GM19043 (cell line): ENCODE measurements at regions not wholly inside any gene's neighbourhood (a gene's known extent, or its start where the extent isn't known, plus 50 kb on each side); places are given as distances from the start of the nearest gene placed in this dataset.
"Not testable (repeated sequence)": the region's sequence is repeated elsewhere in the genome, so short reads cannot be mapped to it uniquely, and the experiment has no call there.

ENCODE experiments used
- ATAC-seq: cut with Tn5 transposase; IDR thresholded peaks from one replicate; pipeline ENCODE4 v1.9.1; 2021; ENCODE audit warnings: low read depth; ENCODE audit not compliant: unreplicated experiment

- not testable (repeated sequence) for ATAC-seq
Measured at GRCh38 chr9:68593760-68594159, 53.1 kb upstream of the TMEM252 start.

- ATAC-seq, result no peak
Measured at GRCh38 chr9:68595868-68596267, 55.2 kb upstream of the TMEM252 start.

DNA sequence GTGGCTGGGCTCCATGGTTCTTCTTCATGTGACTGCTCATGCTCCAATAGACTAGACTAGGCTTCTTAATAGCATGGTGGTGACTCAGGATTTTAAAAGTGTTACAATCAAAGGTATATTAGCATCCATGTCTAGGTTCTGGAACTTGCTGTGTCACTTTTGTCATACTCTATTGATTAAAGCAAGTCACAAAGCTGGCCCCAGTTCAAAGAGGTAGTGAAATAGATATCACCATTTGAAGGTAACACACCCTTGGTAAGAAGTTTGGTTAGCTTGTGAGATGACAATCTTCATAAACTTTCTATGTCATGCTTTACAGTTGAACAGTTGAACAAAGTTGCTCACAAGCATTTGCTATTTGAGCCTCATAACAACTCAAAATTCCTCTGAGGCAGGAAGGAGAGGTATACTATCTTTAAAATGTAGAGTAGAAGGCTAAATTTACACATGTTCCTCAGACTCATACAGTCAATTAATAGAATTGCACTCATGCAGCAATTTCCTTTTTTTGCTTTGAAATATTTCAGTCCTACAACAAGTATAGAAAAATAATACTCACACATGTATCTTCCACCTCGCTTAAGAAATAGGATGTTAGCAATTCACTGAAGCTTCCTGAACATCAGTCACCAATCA lies 56.8 kb upstream of the TMEM252 start:
- no peak for ATAC-seq

DNA sequence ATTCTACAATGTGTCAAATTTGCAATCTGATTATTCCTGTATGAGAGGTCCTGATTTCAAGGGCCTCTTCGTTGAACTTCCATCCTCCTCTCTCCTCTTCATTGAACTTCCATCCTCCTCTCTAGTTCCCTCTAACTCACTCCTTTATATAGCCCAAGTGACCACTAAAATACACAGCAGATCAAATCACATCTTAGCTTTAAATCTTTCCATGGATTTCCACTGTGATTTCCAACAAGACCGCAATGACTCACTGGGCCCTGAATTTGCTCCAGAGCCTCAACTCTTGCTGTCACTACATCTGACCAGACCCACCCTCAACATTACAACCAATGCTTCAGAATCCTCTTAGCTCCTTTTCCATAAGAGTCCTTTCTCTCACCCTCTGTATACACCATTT lies 59.1 kb upstream of the TMEM252 start:
- ATAC-seq, result no peak

GRCh38 chr9:68601081-68601480 lies 60.4 kb upstream of the TMEM252 start:
- ATAC-seq, result no peak

DNA sequence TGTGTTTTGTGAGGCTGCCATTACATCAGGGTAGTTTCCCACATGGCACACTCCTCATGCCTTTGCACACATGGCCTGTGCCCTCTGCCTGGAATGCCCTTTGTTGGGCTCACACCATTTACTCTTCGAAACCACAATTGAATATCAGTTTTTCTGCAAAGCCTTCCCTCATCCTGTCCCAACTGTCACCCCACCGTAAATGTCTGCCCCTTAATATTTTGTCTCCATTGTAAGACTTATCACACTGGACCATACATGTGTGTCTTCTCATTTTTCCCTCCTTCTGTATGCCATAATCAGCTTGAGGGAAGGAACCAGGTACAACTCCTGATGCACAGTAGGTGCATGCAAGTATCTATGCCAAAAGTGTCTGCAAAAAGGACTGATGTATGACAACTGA lies 62.7 kb upstream of the TMEM252 start:
- no peak for ATAC-seq

DNA sequence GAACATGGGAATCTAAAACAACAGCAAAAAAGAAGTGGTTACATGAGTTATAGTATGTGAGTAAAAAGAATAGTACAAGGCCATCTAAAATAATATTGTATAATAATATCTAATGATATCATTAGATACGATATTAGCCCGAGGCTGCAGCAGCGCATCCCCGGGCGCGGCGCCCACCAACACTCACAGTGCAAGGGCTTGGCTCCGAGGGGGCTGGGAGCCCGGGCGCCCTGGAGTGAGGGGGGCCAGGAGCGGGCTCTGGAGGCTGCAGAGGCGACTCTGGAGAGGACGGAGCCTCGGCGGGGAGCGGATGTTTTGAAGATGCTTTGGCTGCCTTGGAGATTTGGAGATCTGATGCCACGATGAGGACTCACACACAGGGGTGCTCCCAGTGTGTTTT lies 68.1 kb upstream of the TMEM252 start:
- no peak for ATAC-seq

GRCh38 chr9:68609901-68610415 lies 69.3 kb upstream of the TMEM252 start:
- ATAC-seq, result no peak

DNA sequence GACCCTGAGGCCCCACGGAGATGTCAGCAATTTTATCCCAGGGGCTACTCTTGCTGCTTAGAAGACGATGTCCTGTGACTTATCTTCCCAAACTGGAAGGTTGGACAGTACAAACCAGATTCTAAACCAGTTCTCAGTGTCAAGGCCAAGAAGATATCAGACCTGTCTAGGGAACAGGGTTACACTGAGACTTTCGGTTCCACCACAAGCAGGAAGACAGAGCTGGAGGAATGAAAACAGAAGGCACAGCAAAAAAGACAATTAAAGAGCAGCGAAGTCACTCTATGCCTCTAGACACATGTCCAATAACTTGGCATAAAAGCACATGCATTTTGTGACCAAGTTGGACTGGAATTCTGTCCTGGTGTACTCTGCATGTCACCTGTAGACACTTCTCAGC lies 73.4 kb upstream of the TMEM252 start:
- no peak for ATAC-seq

DNA sequence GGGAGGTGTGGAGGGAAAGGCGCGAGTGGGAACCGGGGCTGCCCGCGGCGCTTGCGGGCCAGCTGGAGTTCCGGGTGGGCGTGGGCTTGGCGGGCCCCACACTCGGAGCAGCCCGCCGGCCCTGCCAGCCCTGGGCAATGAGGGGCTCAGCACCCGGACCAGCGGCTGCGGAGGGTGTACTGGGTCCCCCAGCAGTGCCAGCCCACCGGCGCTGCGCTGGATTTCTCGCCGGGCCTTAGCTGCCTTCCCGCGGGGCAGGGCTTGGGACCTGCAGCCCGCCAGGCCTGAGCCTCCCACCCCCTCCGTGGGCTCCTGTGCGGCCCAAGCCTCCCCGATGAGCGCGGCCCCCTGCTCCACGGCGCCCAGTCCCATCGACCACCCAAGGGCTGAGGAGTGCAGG lies 76.3 kb upstream of the TMEM252 start:
- ATAC-seq, result not testable (repeated sequence)

DNA sequence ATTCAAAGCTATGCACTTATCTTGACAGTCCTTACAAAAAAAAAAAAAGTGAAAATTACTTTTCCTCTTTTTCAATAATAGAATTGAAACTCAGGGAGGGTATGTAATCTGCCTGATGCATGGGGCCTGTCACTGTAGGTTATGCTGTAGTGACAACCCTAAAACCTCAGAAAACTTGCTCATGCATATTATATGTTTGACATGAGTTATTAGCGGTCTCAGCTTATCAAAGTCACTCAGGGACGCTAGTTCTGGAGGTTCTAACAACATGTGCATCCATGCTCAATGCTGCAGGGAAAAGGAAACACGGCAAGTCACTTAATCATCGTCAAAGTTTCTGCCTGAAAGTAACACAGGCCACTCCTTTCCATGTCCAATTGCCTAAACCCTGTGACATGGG lies 78.4 kb upstream of the TMEM252 start:
- ATAC-seq, result no peak

DNA sequence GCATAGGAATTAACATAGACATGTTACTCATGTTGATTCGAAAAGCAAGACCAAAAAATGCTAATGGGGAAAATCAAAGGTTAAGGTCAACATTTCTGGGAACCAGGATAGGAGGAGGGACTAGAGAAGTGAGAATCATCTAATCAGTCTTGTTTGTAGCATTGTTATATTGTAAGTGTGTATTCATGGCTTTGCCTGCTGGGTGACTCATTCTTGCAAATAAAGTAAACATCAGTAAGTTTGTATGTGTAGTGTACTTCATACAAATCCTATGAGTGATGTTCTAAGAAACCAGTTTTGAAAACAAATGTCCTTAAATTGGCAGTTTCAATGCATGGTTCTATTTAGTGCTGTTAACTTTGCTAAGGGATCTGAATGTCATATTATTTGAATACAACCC lies 79.0 kb upstream of the TMEM252 start:
- ATAC-seq, result no peak

- no peak for ATAC-seq
Measured at GRCh38 chr9:68625559-68625958, 79.5 kb upstream of the PIP5K1B start.

DNA sequence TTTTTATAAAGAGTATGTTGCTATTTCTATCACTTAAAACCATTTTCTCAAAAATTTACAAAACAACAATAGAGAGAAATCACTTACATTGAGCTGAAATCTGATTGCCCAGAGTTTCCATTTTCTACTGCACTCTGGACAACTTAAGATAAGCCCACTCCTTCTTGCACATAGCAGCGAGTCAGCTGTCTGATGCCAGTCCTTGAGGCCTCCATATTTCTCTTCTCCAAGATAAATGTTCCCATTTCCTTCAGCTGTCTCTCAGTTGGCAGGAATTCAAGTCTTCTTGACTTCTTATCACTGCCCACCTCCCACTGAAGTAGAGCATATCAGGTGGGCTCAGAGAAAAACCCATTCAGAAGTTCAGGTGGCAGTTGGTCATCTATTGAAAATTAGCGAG lies 78.5 kb upstream of the PIP5K1B start:
- no peak for ATAC-seq

GRCh38 chr9:68627104-68627503 lies 77.9 kb upstream of the PIP5K1B start:
- no peak for ATAC-seq

GRCh38 chr9:68627594-68627993 lies 77.4 kb upstream of the PIP5K1B start:
- ATAC-seq, result no peak

GRCh38 chr9:68629042-68629441 lies 76.0 kb upstream of the PIP5K1B start:
- ATAC-seq, result no peak

DNA sequence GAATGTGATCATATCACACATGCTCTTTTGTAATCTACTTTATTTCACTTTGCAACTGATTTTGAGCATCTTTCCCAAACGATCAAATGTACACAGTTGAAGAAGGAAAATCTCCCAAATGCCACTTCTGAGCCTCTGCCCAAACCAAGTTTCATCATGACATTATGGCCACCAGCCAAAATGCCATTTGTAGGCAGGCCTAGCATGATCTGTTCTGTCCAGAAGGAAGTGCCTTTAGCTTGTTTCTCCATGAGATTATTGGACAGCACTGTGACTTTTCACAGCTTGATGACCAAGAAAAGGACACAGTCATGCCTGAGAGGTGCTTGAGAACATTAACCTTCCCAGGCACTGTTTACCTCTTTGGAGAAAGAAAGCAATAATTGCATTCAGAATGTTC lies 73.2 kb upstream of the PIP5K1B start:
- no peak for ATAC-seq

- no peak for ATAC-seq
Measured at GRCh38 chr9:68637020-68637419, 68.0 kb upstream of the PIP5K1B start.

- not testable (repeated sequence) for ATAC-seq
Measured at GRCh38 chr9:68639261-68639660, 65.8 kb upstream of the PIP5K1B start.

GRCh38 chr9:68640421-68641089 lies 64.5 kb upstream of the PIP5K1B start:
- ATAC-seq, result peak; percentile 34
